OCI-LY3 (cell line): ENCODE measurements at regions not wholly inside any gene's neighbourhood (a gene's known extent, or its start where the extent isn't known, plus 50 kb on each side); places are given as distances from the start of the nearest gene placed in this dataset.

Experiments
- H2AFZ ChIP-seq: fragments of 200-600, 300-600 bp; shearing (Covaris generic); 2 replicates; pipeline ENCODE4 v1.6.0; 2014; ENCODE audit warnings: antibody characterized with exemption, low read depth, low read length
- H3K27ac ChIP-seq: fragments of 200-600, 300-600 bp; sonication (generic); 2 replicates; pipeline ENCODE4 v1.5.1; 2014; ENCODE audit warnings: mild to moderate bottlenecking, low read length, moderate library complexity, mixed read lengths
- H3K27me3 ChIP-seq: fragments of 200-600, 300-600 bp; sonication (generic); 2 replicates; pipeline ENCODE4 v1.6.1; 2014; ENCODE audit warnings: low read depth, low read length, mixed read lengths
- H3K36me3 ChIP-seq: fragments of 200-600, 300-600 bp; sonication (generic); replicated peaks from 2 replicates; pipeline ENCODE3; 2014; ENCODE audit warnings: low read depth, low read length, mixed read lengths
- H3K4me1 ChIP-seq: fragments of 300-600, 200-600 bp; sonication (generic); 2 replicates; pipeline ENCODE4 v1.6.1; 2014; ENCODE audit warnings: low read length, mixed read lengths
- H3K4me2 ChIP-seq: fragments of 200-600, 300-600 bp; sonication (generic); 2 replicates; pipeline ENCODE4 v1.6.1; 2014; ENCODE audit warnings: low read length, mixed read lengths
- H3K4me3 ChIP-seq: fragments of 300-600, 200-600 bp; sonication (generic); 2 replicates; pipeline ENCODE4 v1.5.1; 2014; ENCODE audit warnings: antibody characterized with exemption, mild to moderate bottlenecking, low read length, moderate library complexity
- H3K79me2 ChIP-seq: fragments of 300-600, 200-600 bp; shearing (Covaris generic); 2 replicates; pipeline ENCODE4 v1.6.1; 2014; ENCODE audit warnings: mild to moderate bottlenecking, low read length, mixed read lengths
- H3K9ac ChIP-seq: fragments of 300-600, 200-600 bp; shearing (Covaris generic); 2 replicates; pipeline ENCODE4 v1.6.0; 2014; ENCODE audit warnings: mild to moderate bottlenecking, low read length, moderate library complexity
- H3K9me3 ChIP-seq: fragments of 200-600, 300-600 bp; shearing (Covaris generic); 2 replicates; pipeline ENCODE4 v1.6.1; 2014; ENCODE audit warnings: low read length, mixed read lengths; ENCODE audit not compliant: insufficient read depth
- H4K20me1 ChIP-seq: fragments of 200-600, 300-600 bp; sonication (generic); 2 replicates; pipeline ENCODE4 v1.6.1; 2016; ENCODE audit warnings: low read length, mixed read lengths; ENCODE audit not compliant: insufficient read depth
- EZH2phosphoT487 ChIP-seq: fragments of 200-600 bp; shearing (Covaris generic); IDR thresholded peaks from 2 replicates; pipeline ENCODE4 v1.6.1; 2018; ENCODE audit warnings: antibody characterized with exemption, mixed run types, low read depth
- TF ChIP-seq, protein P1 (sequence below): fragments of 200-600, 300-600 bp; sonication (generic); IDR thresholded peaks from 2 replicates; pipeline ENCODE4 v1.5.1; 2014; ENCODE audit warnings: antibody characterized with exemption, low read length, low read depth

DNA sequence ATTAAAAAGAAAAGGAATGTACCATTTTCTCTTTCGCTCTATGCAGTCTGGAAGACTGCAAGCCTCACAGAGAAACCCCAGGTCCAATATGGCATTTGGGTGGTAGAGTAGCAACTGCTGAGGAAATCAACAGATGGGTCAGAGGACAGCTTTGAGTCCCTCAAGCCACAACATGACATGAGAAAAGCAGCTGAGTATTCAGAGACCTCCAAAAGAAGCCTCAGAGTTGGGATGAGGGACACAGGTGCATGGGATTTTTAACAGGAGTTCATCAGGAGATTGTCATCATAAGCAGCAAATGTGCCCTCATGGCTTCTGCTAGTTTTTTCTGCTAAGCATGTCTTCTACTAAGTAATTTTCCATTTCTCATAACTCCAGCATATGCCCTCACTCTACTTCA, 111.6 kb downstream of the BLID start:
- Histone ChIP-seq H3K9me3 (no peaks in the 10 kb centered on the region), H3K27me3 (no peaks in the 10 kb centered on the region), H3K36me3 (no peaks in the 10 kb centered on the region), H2AFZ (no peak overlapping the region), H3K27ac (no peak overlapping the region), H4K20me1 (no peaks in the 10 kb centered on the region), H3K9ac (no peak overlapping the region), H3K4me1 (peaks cover 8% of the 10 kb centered on the region; the same call in 1 of the 2 replicates), H3K79me2 (no peaks in the 10 kb centered on the region), H3K4me3 (no peak overlapping the region), H3K4me2 (no peak overlapping the region)
- TF ChIP-seq EZH2phosphoT487: no peak
- TF ChIP-seq, protein P1, sequence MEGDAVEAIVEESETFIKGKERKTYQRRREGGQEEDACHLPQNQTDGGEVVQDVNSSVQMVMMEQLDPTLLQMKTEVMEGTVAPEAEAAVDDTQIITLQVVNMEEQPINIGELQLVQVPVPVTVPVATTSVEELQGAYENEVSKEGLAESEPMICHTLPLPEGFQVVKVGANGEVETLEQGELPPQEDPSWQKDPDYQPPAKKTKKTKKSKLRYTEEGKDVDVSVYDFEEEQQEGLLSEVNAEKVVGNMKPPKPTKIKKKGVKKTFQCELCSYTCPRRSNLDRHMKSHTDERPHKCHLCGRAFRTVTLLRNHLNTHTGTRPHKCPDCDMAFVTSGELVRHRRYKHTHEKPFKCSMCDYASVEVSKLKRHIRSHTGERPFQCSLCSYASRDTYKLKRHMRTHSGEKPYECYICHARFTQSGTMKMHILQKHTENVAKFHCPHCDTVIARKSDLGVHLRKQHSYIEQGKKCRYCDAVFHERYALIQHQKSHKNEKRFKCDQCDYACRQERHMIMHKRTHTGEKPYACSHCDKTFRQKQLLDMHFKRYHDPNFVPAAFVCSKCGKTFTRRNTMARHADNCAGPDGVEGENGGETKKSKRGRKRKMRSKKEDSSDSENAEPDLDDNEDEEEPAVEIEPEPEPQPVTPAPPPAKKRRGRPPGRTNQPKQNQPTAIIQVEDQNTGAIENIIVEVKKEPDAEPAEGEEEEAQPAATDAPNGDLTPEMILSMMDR: no peak

DNA sequence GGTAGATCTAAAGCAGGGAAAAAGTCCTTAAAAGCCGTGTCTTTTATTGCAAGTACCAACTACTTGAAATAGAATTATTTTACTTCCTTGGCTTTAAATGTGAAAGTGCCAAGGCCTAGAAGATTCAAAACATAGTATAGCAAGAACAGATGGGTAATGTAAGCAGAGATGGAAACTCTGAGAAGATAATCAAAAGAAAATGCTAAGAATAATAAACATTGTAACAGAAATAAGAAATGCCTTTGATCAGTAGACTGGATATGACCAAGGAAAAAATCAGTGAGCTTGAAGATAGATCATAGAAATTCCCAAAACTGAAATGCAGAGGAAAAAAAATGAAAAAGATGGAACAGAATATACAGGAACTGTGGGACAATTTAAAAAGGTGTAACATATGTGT, 113.1 kb downstream of the BLID start:
- H3K4me1 ChIP-seq: peaks cover 6% of the 10 kb centered on the region; the same call in 1 of the 2 replicates
- no peaks in the 10 kb centered on the region for H4K20me1 ChIP-seq
- H3K36me3 ChIP-seq: no peaks in the 10 kb centered on the region
- H2AFZ ChIP-seq: no peak overlapping the region
- no peaks in the 10 kb centered on the region for H3K9me3 ChIP-seq
- H3K9ac ChIP-seq: no peak overlapping the region
- no peak overlapping the region for H3K4me3 ChIP-seq
- H3K79me2 ChIP-seq: no peaks in the 10 kb centered on the region
- no peak overlapping the region for H3K27ac ChIP-seq
- TF ChIP-seq, protein P1: no peak
- no peak for TF ChIP-seq EZH2phosphoT487
- no peak overlapping the region for H3K4me2 ChIP-seq
- H3K27me3 ChIP-seq: no peaks in the 10 kb centered on the region

DNA sequence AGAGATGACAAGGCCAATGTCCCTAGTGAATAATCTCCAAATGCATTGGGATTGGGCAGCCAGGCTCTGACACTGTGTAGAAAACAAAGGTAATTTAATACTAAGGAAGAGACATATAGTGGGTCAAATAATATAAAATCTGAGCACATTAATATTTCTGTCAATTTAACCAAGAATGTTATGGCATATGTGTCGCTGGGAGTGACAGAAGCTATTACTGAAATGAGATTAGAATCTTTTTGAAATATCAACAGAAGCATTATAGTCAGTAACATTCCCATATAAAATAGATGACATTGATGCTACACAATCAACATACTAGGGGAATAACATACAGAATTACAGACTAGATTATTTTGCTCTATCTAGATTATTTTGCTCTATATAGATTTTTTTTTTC, 114.0 kb downstream of the BLID start:
- H3K4me3 ChIP-seq: no peak overlapping the region
- no peak overlapping the region for H2AFZ ChIP-seq
- no peaks in the 10 kb centered on the region for H3K79me2 ChIP-seq
- H3K4me2 ChIP-seq: no peak overlapping the region
- no peaks in the 10 kb centered on the region for H3K27me3 ChIP-seq
- TF ChIP-seq, protein P1: no peak
- no peaks in the 10 kb centered on the region for H4K20me1 ChIP-seq
- H3K27ac ChIP-seq: no peak overlapping the region
- H3K36me3 ChIP-seq: no peaks in the 10 kb centered on the region
- H3K9me3 ChIP-seq: no peaks in the 10 kb centered on the region
- no peak overlapping the region for H3K9ac ChIP-seq
- no peaks in the 10 kb centered on the region for H3K4me1 ChIP-seq

DNA sequence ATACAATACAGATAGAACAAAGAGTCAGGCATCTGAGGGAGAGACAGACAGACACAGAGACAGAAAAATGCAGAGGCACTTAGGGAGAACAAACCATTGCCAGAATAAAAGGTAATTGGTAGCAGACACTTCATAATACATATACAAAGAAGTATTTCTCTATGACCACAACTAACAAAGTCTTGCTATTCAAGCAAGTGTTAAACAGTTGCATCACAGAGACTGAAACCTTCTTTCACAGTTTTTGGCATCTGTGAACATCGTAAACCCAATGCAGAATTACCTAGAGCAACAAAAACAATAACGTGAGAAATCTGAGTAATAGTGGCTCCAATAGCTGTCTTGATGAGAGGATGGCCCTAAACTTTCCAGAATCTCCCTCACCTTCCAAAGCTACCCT, 116.4 kb downstream of the BLID start:
- Histone ChIP-seq H3K36me3 (no peaks in the 10 kb centered on the region), H3K27me3 (no peaks in the 10 kb centered on the region), H3K4me1 (no peaks in the 10 kb centered on the region), H3K79me2 (no peaks in the 10 kb centered on the region), H3K27ac (no peak overlapping the region), H3K9me3 (no peaks in the 10 kb centered on the region), H4K20me1 (no peaks in the 10 kb centered on the region), H3K9ac (no peak overlapping the region), H3K4me2 (no peak overlapping the region), H2AFZ (no peak overlapping the region), H3K4me3 (no peak overlapping the region)
- TF ChIP-seq, protein P1: no peak
- TF ChIP-seq EZH2phosphoT487: no peak
